PC-9 (cell line): ENCODE measurements at regions not wholly inside any gene's neighbourhood (a gene's known extent, or its start where the extent isn't known, plus 50 kb on each side); places are given as distances from the start of the nearest gene placed in this dataset.

Experiments
- BruUV-seq: library from RNA; stranded (reverse); fragments of 400-500 nt; replicated peaks from 2 replicates; lab custom pipeline; 2021; lab: Mats Ljungman, UMichigan
- CTCF ChIA-PET: fragments of 300-600 bp; sonication (Branson Sonifier 250); formaldehyde crosslinking; loops from one replicate; lab custom pipeline; 2022; ENCODE audit warnings: antibody characterized with exemption; lab: Charles Lee
- POLR2A ChIA-PET: fragments of 300-600 bp; sonication (Branson Sonifier 250); formaldehyde crosslinking; loops from one replicate; lab custom pipeline; 2022; ENCODE audit warnings: antibody characterized with exemption; ENCODE audit not compliant: unreplicated experiment; lab: Charles Lee
- DNase-seq, 2 experiments: peaks; one replicate each; pipeline versions ENCODE4 v3.0.0 to v3.0.0-alpha.2; 2015 to 2022; ENCODE audit warnings: mixed read lengths in 1 of 2
- H2AFZ ChIP-seq: fragments of 200-600 bp; sonication (generic); 2 replicates; pipeline ENCODE4 v1.8.1; 2017; ENCODE audit warnings: antibody characterized with exemption
- H3F3A ChIP-seq: fragments of 200-600 bp; sonication (generic); 2 replicates; pipeline ENCODE4 v1.8.1; 2017; ENCODE audit warnings: antibody characterized with exemption, mild to moderate bottlenecking, low read depth; ENCODE audit not compliant: insufficient read depth
- H3K27ac ChIP-seq: fragments of 200-600 bp; sonication (generic); 2 replicates; pipeline ENCODE4 v1.6.1; 2016; ENCODE audit warnings: mixed run types
- H3K27me3 ChIP-seq: fragments of 200-600 bp; sonication (generic); 2 replicates; pipeline ENCODE4 v1.6.1; 2016; ENCODE audit warnings: low read depth, mixed run types; ENCODE audit not compliant: insufficient read depth
- H3K36me3 ChIP-seq: fragments of 200-600 bp; sonication (generic); 2 replicates; pipeline ENCODE4 v1.6.1; 2016; ENCODE audit warnings: low read depth, mixed run types
- H3K4me1 ChIP-seq: fragments of 200-600 bp; sonication (generic); replicated peaks from 2 replicates; pipeline ENCODE4 v1.6.1; 2016; ENCODE audit warnings: mixed run types; ENCODE audit not compliant: insufficient read depth
- H3K4me2 ChIP-seq: fragments of 200-600 bp; sonication (generic); 2 replicates; pipeline ENCODE4 v1.6.1; 2017; ENCODE audit warnings: mixed run types
- H3K4me3 ChIP-seq: fragments of 200-600 bp; sonication (generic); 2 replicates; pipeline ENCODE4 v1.6.1; 2016; ENCODE audit warnings: mixed run types
- H3K79me2 ChIP-seq: fragments of 200-600 bp; sonication (generic); 2 replicates; pipeline ENCODE4 v1.6.1; 2017; ENCODE audit warnings: low read depth, mixed run types
- H3K9me2 ChIP-seq: fragments of 200-600 bp; sonication (generic); 2 replicates; pipeline ENCODE4 v1.8.1; 2017; ENCODE audit warnings: mild to moderate bottlenecking; ENCODE audit not compliant: insufficient read depth
- H3K9me3 ChIP-seq: fragments of 200-600 bp; sonication (generic); 2 replicates; pipeline ENCODE4 v1.8.1; 2016; ENCODE audit warnings: low read depth; ENCODE audit not compliant: insufficient read depth
- H4K20me1 ChIP-seq: fragments of 200-600 bp; sonication (generic); 2 replicates; pipeline ENCODE4 v1.8.1; 2017; ENCODE audit not compliant: insufficient read depth
- EZH2 ChIP-seq: fragments of 200-600 bp; sonication (generic); IDR thresholded peaks from 2 replicates; pipeline ENCODE4 v1.8.0; 2017; ENCODE audit warnings: antibody characterized with exemption, low read depth
- intact Hi-C: fragments of 100-400 bp; cut with micrococcal nuclease; formaldehyde crosslinking; loops from one replicate; pipeline ENCODE4 v1.10.0; 2022; ENCODE audit not compliant: unreplicated experiment
- TF ChIP-seq, protein P1 (sequence below): fragments of 200-600 bp; sonication (generic); conservative IDR thresholded peaks from 2 replicates; pipeline ENCODE4 v1.6.1; 2017; ENCODE audit warnings: mixed run types, antibody characterized with exemption, mild to moderate bottlenecking, moderate library complexity

GRCh38 chr6:81813305-81813704 is 60.8 kb upstream of the TENT5A start:
- no peaks in the 10 kb centered on the region for H4K20me1 ChIP-seq
- intact Hi-C loops = no loop called here
- no peaks in the 10 kb centered on the region for H3K9me3 ChIP-seq
- H3K36me3 ChIP-seq = no peaks in the 10 kb centered on the region
- H3K9me2 ChIP-seq = no peaks in the 10 kb centered on the region
- no peak for TF ChIP-seq EZH2
- TF ChIP-seq, protein P1, sequence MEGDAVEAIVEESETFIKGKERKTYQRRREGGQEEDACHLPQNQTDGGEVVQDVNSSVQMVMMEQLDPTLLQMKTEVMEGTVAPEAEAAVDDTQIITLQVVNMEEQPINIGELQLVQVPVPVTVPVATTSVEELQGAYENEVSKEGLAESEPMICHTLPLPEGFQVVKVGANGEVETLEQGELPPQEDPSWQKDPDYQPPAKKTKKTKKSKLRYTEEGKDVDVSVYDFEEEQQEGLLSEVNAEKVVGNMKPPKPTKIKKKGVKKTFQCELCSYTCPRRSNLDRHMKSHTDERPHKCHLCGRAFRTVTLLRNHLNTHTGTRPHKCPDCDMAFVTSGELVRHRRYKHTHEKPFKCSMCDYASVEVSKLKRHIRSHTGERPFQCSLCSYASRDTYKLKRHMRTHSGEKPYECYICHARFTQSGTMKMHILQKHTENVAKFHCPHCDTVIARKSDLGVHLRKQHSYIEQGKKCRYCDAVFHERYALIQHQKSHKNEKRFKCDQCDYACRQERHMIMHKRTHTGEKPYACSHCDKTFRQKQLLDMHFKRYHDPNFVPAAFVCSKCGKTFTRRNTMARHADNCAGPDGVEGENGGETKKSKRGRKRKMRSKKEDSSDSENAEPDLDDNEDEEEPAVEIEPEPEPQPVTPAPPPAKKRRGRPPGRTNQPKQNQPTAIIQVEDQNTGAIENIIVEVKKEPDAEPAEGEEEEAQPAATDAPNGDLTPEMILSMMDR = no peak
- H3K4me2 ChIP-seq = no peak overlapping the region
- H3K4me3 ChIP-seq = no peak overlapping the region
- CTCF ChIA-PET = no interaction called here
- BruUV-seq = no TSS peak
- H2AFZ ChIP-seq = no peak overlapping the region
- POLR2A ChIA-PET = no interaction called here
- H3F3A ChIP-seq = no peaks in the 10 kb centered on the region
- no peak overlapping the region for H3K27ac ChIP-seq
- DNase-seq = no peak
- no peaks in the 10 kb centered on the region for H3K27me3 ChIP-seq
- H3K4me1 ChIP-seq = peaks cover 21% of the 10 kb centered on the region
- no peaks in the 10 kb centered on the region for H3K79me2 ChIP-seq

DNA sequence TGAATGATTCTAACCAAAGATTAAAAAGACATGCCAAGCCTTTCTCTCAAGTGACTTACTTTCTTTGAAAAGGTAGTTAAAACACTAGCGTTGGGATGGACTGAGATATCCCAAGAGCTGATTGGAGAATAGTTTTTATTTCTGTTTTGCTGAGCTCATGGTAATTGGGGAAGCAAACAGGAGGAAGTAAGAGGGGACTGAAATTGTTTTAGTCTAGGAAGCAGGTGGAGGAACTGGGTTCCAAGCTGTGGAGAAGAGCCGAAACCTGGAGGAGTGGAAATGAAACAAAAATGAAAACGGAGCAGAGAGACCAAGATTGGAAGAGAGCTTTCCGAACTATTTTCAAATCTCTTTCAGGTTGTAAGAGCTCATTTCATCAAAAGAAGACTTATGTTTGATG is 59.9 kb upstream of the TENT5A start:
- Histone ChIP-seq H3K4me2 (no peak overlapping the region), H3F3A (no peaks in the 10 kb centered on the region), H3K9me2 (no peaks in the 10 kb centered on the region), H2AFZ (no peak overlapping the region), H3K4me3 (no peak overlapping the region), H3K27me3 (no peaks in the 10 kb centered on the region), H3K27ac (no peak overlapping the region), H3K4me1 (peaks cover 21% of the 10 kb centered on the region), H3K9me3 (no peaks in the 10 kb centered on the region), H4K20me1 (no peaks in the 10 kb centered on the region), H3K79me2 (no peaks in the 10 kb centered on the region), H3K36me3 (no peaks in the 10 kb centered on the region)
- CTCF ChIA-PET = no interaction called here
- POLR2A ChIA-PET = no interaction called here
- no peak for TF ChIP-seq EZH2
- TF ChIP-seq, protein P1 = no peak
- BruUV-seq = no TSS peak
- DNase-seq = no peak
- intact Hi-C loops = no loop called here

DNA sequence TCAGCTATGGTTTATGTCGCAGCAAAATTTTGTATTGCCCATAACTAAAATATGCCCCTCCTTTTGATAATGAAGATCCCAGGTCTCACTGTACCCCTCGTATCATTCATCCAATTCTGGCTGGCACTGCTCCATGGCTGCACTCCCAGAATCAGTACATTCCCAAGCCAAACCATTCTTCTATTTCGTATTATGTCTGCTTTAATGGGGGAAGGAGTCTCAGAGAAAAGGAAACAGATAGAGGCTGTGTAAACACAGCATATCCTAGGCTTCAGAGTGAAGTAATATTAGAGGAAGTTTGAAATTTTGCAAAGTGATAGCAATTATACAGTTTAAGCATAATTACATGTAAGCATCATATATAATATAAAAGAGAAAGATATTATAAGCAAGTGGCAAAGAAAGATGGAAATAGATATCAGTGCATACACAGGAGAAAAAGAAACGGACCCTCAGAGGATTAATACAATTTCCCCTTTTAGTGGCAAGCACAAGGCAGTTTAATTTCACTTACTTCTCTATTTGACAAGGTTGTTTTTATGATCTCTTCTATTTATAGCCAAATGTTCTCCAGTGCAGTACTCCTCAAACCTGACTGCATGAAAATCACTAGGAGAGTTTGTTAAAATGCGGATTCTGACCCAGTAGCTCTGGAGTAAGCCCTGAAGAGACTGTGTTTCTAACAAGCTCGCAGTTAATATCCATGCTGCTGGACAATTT is 56.5 kb upstream of the TENT5A start:
- Histone ChIP-seq H3K79me2 (no peaks in the 10 kb centered on the region), H3K27ac (no peak overlapping the region), H4K20me1 (no peaks in the 10 kb centered on the region), H3F3A (no peaks in the 10 kb centered on the region), H3K36me3 (no peaks in the 10 kb centered on the region), H2AFZ (no peak overlapping the region), H3K9me2 (no peaks in the 10 kb centered on the region), H3K4me1 (peaks cover 11% of the 10 kb centered on the region), H3K27me3 (no peaks in the 10 kb centered on the region), H3K4me3 (no peak overlapping the region), H3K9me3 (no peaks in the 10 kb centered on the region), H3K4me2 (no peak overlapping the region)
- no peak for DNase-seq
- TF ChIP-seq EZH2 = no peak
- TF ChIP-seq, protein P1 = no peak
- POLR2A ChIA-PET = no interaction called here
- no TSS peak for BruUV-seq
- CTCF ChIA-PET = no interaction called here
- intact Hi-C loops = no loop called here
